Loucy (cell line): ENCODE measurements at regions not wholly inside any gene's neighbourhood (a gene's known extent, or its start where the extent isn't known, plus 50 kb on each side); places are given as distances from the start of the nearest gene placed in this dataset.

Experiments used
- H2AFZ ChIP-seq: fragments of 200-600 bp; sonication (generic); 2 replicates; pipeline ENCODE4 v1.6.0; 2016; ENCODE audit warnings: antibody characterized with exemption, mild to moderate bottlenecking, low read length, moderate library complexity
- H3F3A ChIP-seq: fragments of 200-600 bp; 2 replicates; pipeline ENCODE4 v1.6.0; 2016; ENCODE audit warnings: antibody characterized with exemption, low read depth, mild to moderate bottlenecking
- H3K27me3 ChIP-seq: fragments of 200-600 bp; sonication (generic); 2 replicates; pipeline ENCODE4 v1.6.1; 2014; ENCODE audit warnings: low read length, mild to moderate bottlenecking; ENCODE audit not compliant: insufficient read depth, poor library complexity, severe bottlenecking
- H3K36me3 ChIP-seq: fragments of 200-600 bp; sonication (generic); 2 replicates; pipeline ENCODE4 v1.6.1; 2016; ENCODE audit warnings: low read length; ENCODE audit not compliant: insufficient read depth
- H3K4me1 ChIP-seq: fragments of 200-600 bp; sonication (generic); 2 replicates; pipeline ENCODE4 v1.5.1; 2014; ENCODE audit warnings: low read length, mild to moderate bottlenecking; ENCODE audit not compliant: insufficient read depth, poor library complexity, severe bottlenecking
- H3K4me2 ChIP-seq: fragments of 200-600 bp; sonication (generic); 2 replicates; pipeline ENCODE4 v1.6.0; 2014; ENCODE audit warnings: antibody characterized with exemption, low read length, low read depth, mild to moderate bottlenecking; ENCODE audit not compliant: poor library complexity, severe bottlenecking
- H3K4me3 ChIP-seq: fragments of 200-600 bp; sonication (generic); 2 replicates; pipeline ENCODE4 v1.5.1; 2014; ENCODE audit warnings: low read length, mild to moderate bottlenecking, mixed read lengths; ENCODE audit not compliant: poor library complexity, severe bottlenecking
- H3K79me2 ChIP-seq: fragments of 200-600 bp; sonication (generic); 2 replicates; pipeline ENCODE4 v1.6.1; 2014; ENCODE audit warnings: low read length; ENCODE audit not compliant: insufficient read depth
- H3K9ac ChIP-seq: fragments of 200-600 bp; sonication (generic); 2 replicates; pipeline ENCODE4 v1.6.0; 2014; ENCODE audit warnings: mild to moderate bottlenecking, low read depth, low read length, moderate library complexity; ENCODE audit not compliant: poor library complexity, severe bottlenecking
- H3K9me2 ChIP-seq: fragments of 200-600 bp; sonication (generic); replicated peaks from 2 replicates; pipeline ENCODE4 v1.6.1; 2016; ENCODE audit warnings: low read depth, low read length, mixed read lengths
- H3K9me3 ChIP-seq: fragments of 200-600 bp; sonication (generic); 2 replicates; pipeline ENCODE4 v1.6.1; 2014; ENCODE audit warnings: mild to moderate bottlenecking, antibody characterized with exemption, low read length, low read depth; ENCODE audit not compliant: insufficient read depth
- H4K20me1 ChIP-seq: fragments of 200-600 bp; sonication (generic); 2 replicates; pipeline ENCODE4 v1.6.0; 2014; ENCODE audit warnings: antibody characterized with exemption, low read length, mild to moderate bottlenecking; ENCODE audit not compliant: insufficient read depth, poor library complexity, severe bottlenecking
- CTCF ChIP-seq: fragments of 200-600 bp; sonication (generic); conservative IDR thresholded peaks from 2 replicates; pipeline ENCODE4 v1.5.1; 2014; ENCODE audit warnings: mild to moderate bottlenecking, antibody characterized with exemption, low read length
- EZH2phosphoT487 ChIP-seq: fragments of 200-600 bp; IDR thresholded peaks from 2 replicates; pipeline ENCODE4 v1.6.1; 2018; ENCODE audit warnings: antibody characterized with exemption, mild to moderate bottlenecking, moderate library complexity, borderline replicate concordance

GRCh38 chr5:13627673-13628454, 316.6 kb downstream of the DNAH5 start:
- H3K27me3 ChIP-seq: no peaks in the 10 kb centered on the region
- no peak overlapping the region for H3K4me3 ChIP-seq
- no peaks in the 10 kb centered on the region for H3K79me2 ChIP-seq
- no peak overlapping the region for H2AFZ ChIP-seq
- H3K9ac ChIP-seq: no peak overlapping the region
- H3K9me2 ChIP-seq: no peaks in the 10 kb centered on the region
- H3K4me1 ChIP-seq: no peaks in the 10 kb centered on the region
- TF ChIP-seq CTCF (no peak), EZH2phosphoT487 (no peak)
- no peaks in the 10 kb centered on the region for H4K20me1 ChIP-seq
- no peak overlapping the region for H3K4me2 ChIP-seq
- H3K9me3 ChIP-seq: 0 out of 2 replicates have a peak, but pooled peaks cover 4% of the 10 kb centered on the region
- H3F3A ChIP-seq: no peaks in the 10 kb centered on the region
- no peaks in the 10 kb centered on the region for H3K36me3 ChIP-seq

DNA sequence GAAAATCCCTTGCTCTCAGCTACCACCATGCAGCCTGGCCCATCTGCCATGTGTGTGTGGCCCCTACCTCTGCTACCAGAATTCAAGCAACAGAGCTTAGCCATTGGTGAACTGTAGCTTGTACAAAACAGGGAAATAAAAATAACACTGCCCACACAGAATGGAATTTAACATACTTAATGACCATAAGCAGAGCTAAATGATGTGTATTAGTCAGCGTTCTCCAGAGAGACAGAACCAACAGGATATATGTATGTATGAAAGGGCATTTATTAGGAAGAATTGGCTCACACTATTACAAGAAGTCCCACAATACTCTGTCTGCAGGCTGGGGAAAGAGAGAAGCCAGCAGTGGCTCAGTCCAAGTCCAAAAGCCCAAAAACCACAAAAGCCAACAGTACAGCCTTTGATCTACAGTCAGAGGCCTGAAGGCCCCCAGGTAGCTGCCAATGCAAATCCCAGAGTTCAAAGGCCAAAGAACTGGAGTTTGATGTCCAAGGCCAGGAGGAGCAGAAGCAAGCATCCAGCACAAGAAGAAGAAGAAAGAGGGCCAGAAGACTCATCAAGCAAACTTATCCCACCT, 318.8 kb downstream of the DNAH5 start:
- no peaks in the 10 kb centered on the region for H3K4me1 ChIP-seq
- no peaks in the 10 kb centered on the region for H3K36me3 ChIP-seq
- H3K4me2 ChIP-seq: no peak overlapping the region

DNA sequence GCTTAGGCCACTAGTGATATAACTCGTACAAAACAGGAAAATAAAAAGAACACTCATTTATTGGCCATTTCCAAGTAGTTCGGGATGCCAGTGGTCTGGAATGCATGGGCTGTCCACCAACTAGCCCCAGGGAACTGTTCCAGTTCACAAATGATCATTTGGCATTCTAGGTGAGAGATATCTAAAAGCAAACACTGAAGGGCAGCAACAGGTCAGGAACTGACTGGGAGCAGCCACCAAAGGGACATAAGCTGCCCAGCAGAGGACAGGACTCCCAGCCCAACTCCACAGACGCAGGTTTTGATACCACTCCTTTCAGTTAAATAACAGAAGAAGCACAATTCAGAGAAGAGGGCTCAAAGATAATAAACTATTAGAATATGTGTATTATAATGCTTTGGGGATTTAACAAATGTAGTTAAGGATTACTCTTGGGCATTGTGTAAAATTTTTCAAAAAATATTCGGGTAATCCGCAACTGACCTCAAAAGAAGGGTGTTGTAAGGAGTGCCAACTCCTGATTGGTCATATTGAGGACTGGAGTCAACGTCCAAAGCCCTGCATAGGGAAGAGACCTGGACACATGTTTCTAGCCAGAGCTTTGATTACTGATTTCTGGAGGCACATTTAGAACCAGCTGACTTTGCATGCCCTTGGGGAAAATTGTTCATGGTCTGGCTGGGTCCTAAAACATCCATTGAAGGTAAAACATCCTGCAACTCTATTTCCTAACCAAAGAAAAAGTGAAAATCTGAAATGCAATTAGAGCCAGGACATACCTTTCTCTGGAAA, 320.0 kb downstream of the DNAH5 start:
- 0 out of 2 replicates have a peak, but pooled peaks cover 4% of the 10 kb centered on the region for H3K9me3 ChIP-seq

More for the DNA sequence above, 318.8 kb downstream of the DNAH5 start:
- Histone ChIP-seq H3K4me3 (no peak overlapping the region), H3F3A (no peaks in the 10 kb centered on the region), H3K9ac (no peak overlapping the region), H3K79me2 (no peaks in the 10 kb centered on the region), H4K20me1 (no peaks in the 10 kb centered on the region), H3K27me3 (no peaks in the 10 kb centered on the region), H3K9me2 (no peaks in the 10 kb centered on the region), H2AFZ (no peak overlapping the region), H3K9me3 (0 out of 2 replicates have a peak, but pooled peaks cover 4% of the 10 kb centered on the region)
- TF ChIP-seq EZH2phosphoT487 (no peak), CTCF (no peak)

More for the DNA sequence above, 320.0 kb downstream of the DNAH5 start:
- Histone ChIP-seq H3K9ac (no peak overlapping the region), H3K4me3 (no peak overlapping the region), H3K9me2 (no peaks in the 10 kb centered on the region), H3K4me2 (no peak overlapping the region), H2AFZ (no peak overlapping the region), H3K79me2 (no peaks in the 10 kb centered on the region), H3K36me3 (no peaks in the 10 kb centered on the region), H3K4me1 (no peaks in the 10 kb centered on the region), H3K27me3 (no peaks in the 10 kb centered on the region), H4K20me1 (no peaks in the 10 kb centered on the region), H3F3A (no peaks in the 10 kb centered on the region)
- no peak for TF ChIP-seq CTCF
- TF ChIP-seq EZH2phosphoT487: no peak
